ENCODE measurements at regions not wholly inside any gene's neighbourhood (a gene's known extent, or its start where the extent isn't known, plus 50 kb on each side); places are given as distances from the start of the nearest gene placed in this dataset.

DNA sequence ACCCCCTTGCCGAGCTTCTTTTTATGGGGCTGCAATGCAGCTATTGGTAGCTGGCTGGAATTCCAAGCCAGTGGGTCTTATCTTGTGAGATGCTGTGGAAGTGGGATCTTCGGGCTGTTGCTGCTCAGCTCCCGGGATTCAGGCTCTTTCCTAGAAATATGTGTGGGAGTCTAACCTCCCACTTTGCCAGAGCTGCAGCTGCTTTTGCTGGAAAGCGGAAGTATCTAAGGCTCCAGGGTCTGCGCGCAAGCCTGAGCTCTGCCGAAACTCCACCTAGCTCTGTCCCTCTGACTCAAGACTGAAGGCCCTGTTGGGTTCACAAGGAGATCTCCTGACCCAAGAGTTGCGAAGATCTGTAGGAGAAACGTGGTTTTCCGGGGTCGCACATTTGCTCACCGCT lies 151.1 kb upstream of the ANKRD55 start:
- H3F3A ChIP-seq (ENCODE audit: low read depth), result no peaks in the 10 kb centered on the region
- no peaks in the 10 kb centered on the region for H3K36me3 ChIP-seq (ENCODE audit: insufficient read depth, low read length)
- no peak overlapping the region for H3K4me3 ChIP-seq (ENCODE audit: low read length, poor library complexity, severe bottlenecking)
- H2AFZ ChIP-seq (ENCODE audit: low read length), result no peak overlapping the region
- H3K9me2 ChIP-seq (replicated peaks; ENCODE audit: low read depth, low read length), result no peaks in the 10 kb centered on the region
- no peaks in the 10 kb centered on the region for H3K79me2 ChIP-seq (ENCODE audit: insufficient read depth, low read length)
- H3K9ac ChIP-seq (ENCODE audit: low read depth, low read length, poor library complexity, severe bottlenecking), result no peak overlapping the region
- no peaks in the 10 kb centered on the region for H4K20me1 ChIP-seq (ENCODE audit: insufficient read depth, low read length, poor library complexity, severe bottlenecking)
- no peaks in the 10 kb centered on the region for H3K4me1 ChIP-seq (ENCODE audit: insufficient read depth, low read length, poor library complexity, severe bottlenecking)
- H3K9me3 ChIP-seq (ENCODE audit: insufficient read depth, low read depth, low read length), result no peaks in the 10 kb centered on the region
- no peaks in the 10 kb centered on the region for H3K27me3 ChIP-seq (ENCODE audit: insufficient read depth, low read length, poor library complexity, severe bottlenecking)
- no peak overlapping the region for H3K4me2 ChIP-seq (ENCODE audit: low read depth, low read length, poor library complexity, severe bottlenecking)
- TF ChIP-seq, protein P1, sequence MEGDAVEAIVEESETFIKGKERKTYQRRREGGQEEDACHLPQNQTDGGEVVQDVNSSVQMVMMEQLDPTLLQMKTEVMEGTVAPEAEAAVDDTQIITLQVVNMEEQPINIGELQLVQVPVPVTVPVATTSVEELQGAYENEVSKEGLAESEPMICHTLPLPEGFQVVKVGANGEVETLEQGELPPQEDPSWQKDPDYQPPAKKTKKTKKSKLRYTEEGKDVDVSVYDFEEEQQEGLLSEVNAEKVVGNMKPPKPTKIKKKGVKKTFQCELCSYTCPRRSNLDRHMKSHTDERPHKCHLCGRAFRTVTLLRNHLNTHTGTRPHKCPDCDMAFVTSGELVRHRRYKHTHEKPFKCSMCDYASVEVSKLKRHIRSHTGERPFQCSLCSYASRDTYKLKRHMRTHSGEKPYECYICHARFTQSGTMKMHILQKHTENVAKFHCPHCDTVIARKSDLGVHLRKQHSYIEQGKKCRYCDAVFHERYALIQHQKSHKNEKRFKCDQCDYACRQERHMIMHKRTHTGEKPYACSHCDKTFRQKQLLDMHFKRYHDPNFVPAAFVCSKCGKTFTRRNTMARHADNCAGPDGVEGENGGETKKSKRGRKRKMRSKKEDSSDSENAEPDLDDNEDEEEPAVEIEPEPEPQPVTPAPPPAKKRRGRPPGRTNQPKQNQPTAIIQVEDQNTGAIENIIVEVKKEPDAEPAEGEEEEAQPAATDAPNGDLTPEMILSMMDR (conservative IDR thresholded peaks at IDR 0.05; ENCODE audit: low read length), result no peak
- TF ChIP-seq EZH2phosphoT487 (IDR thresholded peaks at IDR 0.05; ENCODE audit: borderline replicate concordance), result no peak

DNA sequence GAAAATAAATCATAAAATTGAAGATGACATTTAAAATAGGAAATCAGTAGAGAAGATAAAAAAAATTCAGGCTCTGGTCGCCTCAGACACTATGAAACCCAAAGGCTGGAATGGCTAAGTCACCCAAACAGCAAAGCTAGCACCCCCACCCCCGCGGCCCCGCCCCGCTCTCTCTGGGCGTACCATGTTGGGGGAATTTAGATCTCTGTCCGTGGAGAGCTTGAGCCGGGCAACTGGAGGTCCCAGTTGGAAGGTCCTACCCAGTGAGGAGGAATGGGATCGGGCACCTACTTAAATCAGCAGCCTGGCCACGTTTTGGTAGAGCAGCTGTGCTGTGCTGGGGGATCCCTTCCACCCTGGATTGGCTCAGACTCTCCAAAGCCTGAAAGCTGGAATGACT lies 150.6 kb upstream of the ANKRD55 start:
- H3K9me3 ChIP-seq (ENCODE audit: insufficient read depth, low read depth, low read length), result no peaks in the 10 kb centered on the region
- H3K9me2 ChIP-seq (replicated peaks; ENCODE audit: low read depth, low read length), result no peaks in the 10 kb centered on the region
- no peaks in the 10 kb centered on the region for H3K4me1 ChIP-seq (ENCODE audit: insufficient read depth, low read length, poor library complexity, severe bottlenecking)
- no peak overlapping the region for H3K4me2 ChIP-seq (ENCODE audit: low read depth, low read length, poor library complexity, severe bottlenecking)
- H4K20me1 ChIP-seq (ENCODE audit: insufficient read depth, low read length, poor library complexity, severe bottlenecking), result no peaks in the 10 kb centered on the region
- TF ChIP-seq, protein P1 (conservative IDR thresholded peaks at IDR 0.05; ENCODE audit: low read length), result no peak
- no peak for TF ChIP-seq EZH2phosphoT487 (IDR thresholded peaks at IDR 0.05; ENCODE audit: borderline replicate concordance)
- no peak overlapping the region for H3K4me3 ChIP-seq (ENCODE audit: low read length, poor library complexity, severe bottlenecking)
- no peak overlapping the region for H3K9ac ChIP-seq (ENCODE audit: low read depth, low read length, poor library complexity, severe bottlenecking)
- no peaks in the 10 kb centered on the region for H3F3A ChIP-seq (ENCODE audit: low read depth)
- no peaks in the 10 kb centered on the region for H3K79me2 ChIP-seq (ENCODE audit: insufficient read depth, low read length)
- H3K27me3 ChIP-seq (ENCODE audit: insufficient read depth, low read length, poor library complexity, severe bottlenecking), result no peaks in the 10 kb centered on the region
- no peak overlapping the region for H2AFZ ChIP-seq (ENCODE audit: low read length)
- no peaks in the 10 kb centered on the region for H3K36me3 ChIP-seq (ENCODE audit: insufficient read depth, low read length)

DNA sequence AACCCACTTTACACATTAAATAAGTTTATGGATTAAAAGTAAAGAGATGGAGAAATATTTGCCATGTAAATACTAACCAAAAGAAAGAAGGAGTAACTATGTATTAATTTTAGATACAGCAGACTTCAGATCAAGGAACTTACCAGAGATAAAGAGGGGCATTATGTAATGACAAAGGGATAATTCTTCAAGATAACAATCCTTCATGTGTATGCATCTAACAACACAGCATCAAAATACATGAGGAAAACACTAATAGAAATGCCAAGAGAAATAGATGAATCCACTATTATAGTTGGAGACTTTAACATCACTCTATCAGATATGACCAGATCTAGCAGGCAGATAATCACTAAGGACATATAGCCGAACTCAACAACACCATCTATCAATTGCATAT lies 149.8 kb upstream of the ANKRD55 start:
- H3K9ac ChIP-seq (ENCODE audit: low read depth, low read length, poor library complexity, severe bottlenecking), result no peak overlapping the region
- no peaks in the 10 kb centered on the region for H3K79me2 ChIP-seq (ENCODE audit: insufficient read depth, low read length)
- no peaks in the 10 kb centered on the region for H3F3A ChIP-seq (ENCODE audit: low read depth)
- H3K4me1 ChIP-seq (ENCODE audit: insufficient read depth, low read length, poor library complexity, severe bottlenecking), result no peaks in the 10 kb centered on the region
- H3K9me3 ChIP-seq (ENCODE audit: insufficient read depth, low read depth, low read length), result no peaks in the 10 kb centered on the region
- no peaks in the 10 kb centered on the region for H4K20me1 ChIP-seq (ENCODE audit: insufficient read depth, low read length, poor library complexity, severe bottlenecking)
- H3K27me3 ChIP-seq (ENCODE audit: insufficient read depth, low read length, poor library complexity, severe bottlenecking), result no peaks in the 10 kb centered on the region
- no peak overlapping the region for H2AFZ ChIP-seq (ENCODE audit: low read length)
- H3K4me2 ChIP-seq (ENCODE audit: low read depth, low read length, poor library complexity, severe bottlenecking), result no peak overlapping the region
- no peak for TF ChIP-seq EZH2phosphoT487 (IDR thresholded peaks at IDR 0.05; ENCODE audit: borderline replicate concordance)
- TF ChIP-seq, protein P1 (conservative IDR thresholded peaks at IDR 0.05; ENCODE audit: low read length), result no peak
- no peak overlapping the region for H3K4me3 ChIP-seq (ENCODE audit: low read length, poor library complexity, severe bottlenecking)
- H3K9me2 ChIP-seq (replicated peaks; ENCODE audit: low read depth, low read length), result no peaks in the 10 kb centered on the region
- H3K36me3 ChIP-seq (ENCODE audit: insufficient read depth, low read length), result no peaks in the 10 kb centered on the region

Data from Loucy (cell line).